ENCODE measurements at regions not wholly inside any gene's neighbourhood (a gene's known extent, or its start where the extent isn't known, plus 50 kb on each side); places are given as distances from the start of the nearest gene placed in this dataset.

DNA sequence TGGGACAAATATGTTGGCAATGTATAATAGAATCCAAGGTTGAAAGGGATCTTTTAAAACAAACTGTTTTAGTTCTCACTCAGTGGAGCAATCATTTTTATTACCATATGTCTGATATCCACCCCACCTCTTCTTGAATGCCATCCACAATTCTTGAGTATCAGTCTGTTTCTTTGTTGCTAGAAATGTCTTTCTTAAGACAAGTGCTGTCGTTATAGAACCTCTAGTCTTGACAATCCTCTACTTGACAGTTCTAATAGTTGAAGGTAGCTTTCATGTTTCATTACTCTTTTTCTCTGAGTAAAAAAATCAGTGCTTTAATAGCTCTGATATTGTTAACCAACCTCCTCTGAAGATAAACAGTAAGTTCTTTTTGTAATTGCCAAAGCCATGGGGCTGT, 737.9 kb downstream of the MECOM start:
- Histone ChIP-seq H3K27ac (no peak overlapping the region), H3K4me3 (no peak overlapping the region)

DNA sequence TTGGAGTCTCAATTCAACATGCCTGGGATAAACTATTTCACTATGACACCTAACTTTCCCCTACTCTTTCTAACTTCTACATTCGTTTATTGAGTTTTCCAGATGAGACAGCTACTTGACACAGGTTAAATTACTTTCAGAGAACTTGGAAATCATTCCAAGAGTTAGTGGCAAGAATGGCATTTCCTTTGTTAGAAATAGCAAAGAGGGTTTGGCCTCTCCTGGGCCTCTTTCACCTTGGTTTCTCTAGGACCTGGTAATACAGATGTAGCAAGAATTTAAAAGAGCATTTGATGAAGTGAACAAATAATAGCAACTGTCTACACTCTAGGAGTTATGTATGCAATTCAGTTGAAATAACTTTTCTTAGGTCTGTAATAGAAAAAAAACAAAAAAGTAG, 748.9 kb downstream of the MECOM start:
- Histone ChIP-seq H3K27ac (no peak overlapping the region), H3K4me3 (no peak overlapping the region)

DNA sequence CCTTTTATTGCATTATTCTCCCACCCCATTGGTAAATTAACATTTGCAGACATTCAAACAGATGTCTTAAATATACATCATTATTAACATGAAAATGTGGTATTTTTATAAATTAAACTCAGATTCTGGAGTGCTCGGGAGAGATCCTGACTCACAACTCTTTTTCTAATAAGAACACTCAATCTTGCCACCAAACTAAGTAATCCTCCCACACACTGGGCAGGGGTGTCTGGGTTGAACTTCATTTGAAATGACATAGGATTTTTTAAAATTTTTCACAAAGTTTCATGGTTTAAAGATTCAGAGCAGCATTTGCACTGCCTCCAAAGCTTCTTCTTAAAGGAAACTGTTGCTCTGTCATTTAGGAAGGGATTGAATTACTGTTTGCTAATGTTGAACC, 754.3 kb downstream of the MECOM start:
- Histone ChIP-seq H3K27ac (no peak overlapping the region), H3K4me3 (no peak overlapping the region)

DNA sequence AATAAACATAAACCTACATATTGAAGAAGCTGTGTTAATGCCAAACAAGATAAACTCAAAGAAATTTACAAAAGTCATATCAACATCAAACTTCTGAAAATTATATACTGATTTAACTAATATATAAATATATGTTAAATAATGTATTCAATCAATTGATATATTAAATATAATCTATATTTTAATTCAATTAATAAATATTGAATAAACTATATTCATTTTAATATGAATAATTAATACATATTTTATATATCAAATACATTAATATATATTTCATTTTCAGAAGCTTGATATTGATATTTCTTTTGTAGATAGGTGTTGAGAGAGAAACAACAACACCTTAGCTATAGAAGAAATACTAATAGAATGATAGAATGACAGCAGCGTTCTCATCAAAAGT, 768.1 kb downstream of the MECOM start:
- no peak overlapping the region for H3K4me3 ChIP-seq

DNA sequence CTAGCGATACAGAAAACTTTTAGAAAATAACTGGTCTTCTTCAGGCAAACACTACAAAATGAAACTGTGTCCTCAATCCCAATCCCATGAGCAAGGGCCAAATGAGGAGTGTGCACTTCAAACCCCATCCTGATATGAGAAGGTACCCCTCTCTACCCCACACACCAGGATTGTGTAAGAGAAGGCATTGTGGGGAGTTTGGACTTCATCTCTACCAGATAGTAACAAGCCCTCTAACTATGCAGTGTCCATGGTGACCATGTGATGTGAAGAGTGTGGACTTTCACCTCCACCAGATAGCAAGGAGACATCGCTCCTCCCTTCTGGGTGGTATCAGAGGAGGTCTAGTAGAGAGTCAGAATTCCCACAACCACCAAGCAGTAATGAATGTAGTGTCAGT, 769.3 kb downstream of the MECOM start:
- Histone ChIP-seq H3K4me3 (no peak overlapping the region), H3K27ac (no peak overlapping the region)

More for the DNA sequence above, 768.1 kb downstream of the MECOM start:
- no peak overlapping the region for H3K27ac ChIP-seq

DNA sequence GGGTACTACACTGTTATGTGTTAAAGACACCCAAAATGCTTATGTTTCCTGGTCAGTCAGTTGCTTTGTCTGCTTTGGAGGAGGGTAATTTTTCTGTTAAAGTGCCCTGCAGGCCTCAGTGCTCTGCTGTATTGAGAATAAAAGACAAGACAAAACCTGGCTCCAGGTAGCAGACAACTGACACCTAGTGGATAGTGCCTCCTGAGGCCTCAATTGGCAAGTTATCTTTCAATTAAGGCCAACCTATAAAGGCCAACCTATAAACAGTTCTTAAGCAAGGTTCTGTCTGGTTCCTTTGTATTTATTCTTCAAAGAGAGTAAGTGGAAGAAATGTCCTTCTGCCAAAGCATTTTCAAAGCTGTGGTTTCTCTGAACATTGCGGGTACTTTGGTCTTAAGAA, 773.8 kb downstream of the MECOM start:
- H3K4me3 ChIP-seq: no peak overlapping the region
- H3K27ac ChIP-seq: no peak overlapping the region

DNA sequence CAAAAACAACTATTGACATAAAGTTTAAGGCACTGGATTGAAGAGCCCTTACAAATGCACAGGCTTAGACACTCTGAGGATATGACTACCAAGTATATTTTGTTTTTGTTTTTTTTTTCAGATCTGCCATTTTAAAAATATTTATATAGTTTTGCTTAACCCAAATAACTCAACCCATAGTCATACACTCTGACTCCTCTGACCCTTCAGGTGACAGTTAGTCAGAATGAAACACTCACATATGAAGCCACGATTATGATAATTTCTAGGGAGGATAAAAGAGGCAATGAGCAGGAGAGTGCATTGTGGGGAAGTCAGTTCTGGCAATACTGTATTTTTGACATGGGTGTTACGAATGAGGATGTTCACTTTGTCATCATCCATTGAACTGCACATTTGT, 774.7 kb downstream of the MECOM start:
- H3K27ac ChIP-seq: no peak overlapping the region
- no peak overlapping the region for H3K4me3 ChIP-seq

DNA sequence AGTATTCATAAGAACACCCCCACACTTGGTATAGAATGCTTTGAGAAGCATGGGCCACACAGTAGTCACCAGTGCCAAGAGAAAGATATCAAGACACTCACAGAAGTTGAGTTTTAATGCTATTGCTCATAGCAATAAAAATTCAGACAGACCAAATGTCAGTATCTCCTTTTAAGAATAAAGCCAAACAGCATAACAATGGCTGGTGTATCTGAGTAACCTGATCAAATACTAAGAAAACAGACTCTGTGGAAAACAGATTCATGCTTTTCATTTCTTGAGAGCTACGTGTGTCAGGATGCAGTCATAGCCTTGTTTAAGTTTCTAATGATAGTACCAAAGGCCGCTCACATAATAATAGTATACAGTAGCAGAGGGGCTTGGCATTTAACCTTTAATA, 778.5 kb downstream of the MECOM start:
- H3K27ac ChIP-seq: no peak overlapping the region
- no peak overlapping the region for H3K4me3 ChIP-seq

DNA sequence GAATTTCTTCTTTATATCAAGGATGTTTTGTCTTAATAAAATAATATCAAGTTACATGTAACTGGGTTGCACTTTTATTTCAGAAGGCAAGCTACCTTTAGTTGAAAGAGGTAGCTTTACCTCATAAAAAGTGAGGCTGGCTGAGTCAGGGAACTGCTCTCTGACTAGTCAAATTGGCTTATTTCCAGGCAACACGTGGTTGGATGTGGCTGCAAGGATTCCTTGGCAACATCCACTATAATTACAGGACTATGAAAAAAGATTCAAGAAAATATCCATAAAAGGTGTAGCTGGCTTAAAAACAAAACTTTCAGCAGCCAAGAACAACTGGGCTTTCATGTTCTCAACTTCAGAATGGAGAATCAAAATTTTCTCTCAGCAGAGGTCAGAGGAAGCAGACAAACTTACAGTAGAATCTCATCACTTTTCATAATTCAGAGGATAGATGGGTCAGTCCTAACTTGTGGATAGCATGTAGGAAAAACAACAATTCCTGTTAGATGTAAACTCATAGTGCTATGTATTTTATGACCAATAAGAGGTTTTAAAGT, 779.1 kb downstream of the MECOM start:
- H3K4me3 ChIP-seq: no peak overlapping the region
- H3K27ac ChIP-seq: no peak overlapping the region

DNA sequence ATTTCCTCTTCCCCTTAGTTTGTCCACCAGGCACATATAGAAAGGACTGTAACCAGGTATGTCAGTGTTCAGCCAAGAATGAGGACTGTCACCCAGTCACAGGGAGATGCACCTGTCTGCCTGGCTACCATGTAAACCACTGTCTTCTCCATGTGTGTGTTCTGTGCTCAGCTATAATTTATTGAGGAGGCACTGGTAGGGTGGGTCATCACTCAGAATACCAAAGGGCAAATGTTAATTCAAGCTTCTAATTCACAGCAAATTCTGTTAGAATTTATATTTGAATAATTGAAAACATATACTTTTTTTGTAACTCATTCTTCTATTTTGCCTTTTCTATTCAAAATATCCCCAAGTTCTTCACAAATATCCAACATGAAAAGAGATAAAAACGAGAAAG, 780.4 kb downstream of the MECOM start:
- no peak overlapping the region for H3K27ac ChIP-seq

DNA sequence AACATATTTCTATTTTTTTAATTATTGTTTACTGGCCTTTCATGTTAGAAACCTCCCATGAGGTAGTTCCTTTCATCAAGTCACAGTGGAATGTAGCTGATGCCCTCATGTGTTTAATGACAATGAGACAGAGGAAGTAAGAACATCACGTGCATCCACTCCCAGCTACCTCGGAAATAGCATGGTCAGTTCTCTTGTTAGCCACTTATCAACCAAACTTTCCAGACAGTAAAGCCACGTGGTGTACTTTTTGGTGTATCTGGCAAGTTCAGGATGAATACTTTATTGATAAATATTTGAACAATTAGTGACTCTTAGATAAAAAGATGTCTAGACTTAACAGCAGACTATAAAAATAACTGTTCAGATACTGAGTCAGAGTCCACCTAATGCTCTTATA, 781.7 kb downstream of the MECOM start:
- Histone ChIP-seq H3K4me3 (no peak overlapping the region), H3K27ac (no peak overlapping the region)

More for the DNA sequence above, 780.4 kb downstream of the MECOM start:
- no peak overlapping the region for H3K4me3 ChIP-seq

DNA sequence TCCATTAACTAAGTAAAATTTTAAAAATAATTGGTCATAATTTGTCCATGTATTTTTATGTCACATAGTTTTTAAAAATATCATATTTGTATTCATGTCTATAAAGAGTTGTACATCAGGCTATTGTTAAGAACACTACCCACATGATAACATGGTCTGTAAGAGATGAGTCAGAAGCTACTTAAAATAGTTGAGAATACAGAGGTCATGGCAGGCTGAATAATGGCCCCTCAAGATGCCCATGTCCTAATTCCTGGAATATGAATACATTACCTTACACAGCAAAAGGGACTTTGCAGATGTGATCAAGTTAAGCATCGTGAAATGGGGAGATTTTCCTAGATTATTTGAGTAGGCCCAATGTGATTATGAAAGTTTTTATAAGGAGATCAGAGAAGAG, 782.9 kb upstream of the GOLIM4 start:
- Histone ChIP-seq H3K4me3 (no peak overlapping the region), H3K27ac (peak overlapping the region in 2 of 21 experiments; percentile 3 to 32)

DNA sequence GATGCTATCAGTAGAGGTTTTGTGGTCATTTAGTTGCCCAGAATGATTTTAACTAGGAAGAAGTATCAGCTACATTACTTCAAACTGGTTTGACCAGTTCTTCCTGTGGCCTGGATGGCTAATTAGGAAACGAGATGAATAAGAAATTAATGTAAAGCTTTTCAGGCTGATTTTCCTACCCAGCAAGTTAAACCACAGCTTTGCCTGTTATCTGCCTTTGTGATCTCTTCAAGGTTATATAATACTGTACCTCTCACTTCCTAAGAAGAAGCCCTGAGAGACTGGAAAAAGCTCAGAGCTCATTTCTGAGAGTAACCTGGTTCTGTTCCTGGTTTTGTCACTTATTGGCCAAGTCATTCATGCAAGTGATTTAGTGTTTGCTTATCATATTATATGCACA, 782.2 kb upstream of the GOLIM4 start:
- peak overlapping the region in 2 of 21 experiments; percentile 3 to 32 for H3K27ac ChIP-seq
- no peak overlapping the region for H3K4me3 ChIP-seq

DNA sequence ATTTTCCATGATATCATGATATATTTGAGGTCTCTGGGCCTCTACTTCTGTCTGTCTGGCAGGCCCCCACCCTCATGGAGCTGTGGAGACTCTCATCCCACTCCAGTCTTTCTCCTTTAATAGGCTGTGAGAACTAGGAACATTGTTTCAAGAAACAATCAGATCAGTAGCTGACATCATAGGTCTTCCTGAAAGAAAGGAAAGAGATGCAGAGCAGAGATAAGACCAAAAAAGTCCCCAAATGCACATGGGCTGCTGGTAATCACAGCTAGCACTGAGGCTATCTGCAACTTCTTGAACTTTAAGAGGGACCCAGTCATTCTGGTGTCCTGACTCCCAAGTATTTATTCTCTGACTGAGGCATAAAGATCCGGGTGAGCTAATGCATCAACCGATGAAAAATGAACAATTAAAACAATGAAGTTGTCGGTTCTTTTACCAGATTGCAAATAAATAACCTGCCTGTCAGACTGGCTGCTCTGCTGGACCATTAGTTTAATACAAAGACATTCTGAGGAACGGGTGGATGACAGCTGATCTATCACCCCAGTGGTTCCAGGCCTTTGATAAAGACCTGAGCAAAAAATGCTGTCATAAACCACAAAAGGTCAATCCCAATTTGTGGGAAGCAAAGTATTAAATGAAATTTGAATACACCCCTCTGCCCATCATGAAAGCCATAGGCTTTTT, 780.8 kb upstream of the GOLIM4 start:
- peak overlapping the region in 1 of 21 experiments; percentile 12 for H3K27ac ChIP-seq

DNA sequence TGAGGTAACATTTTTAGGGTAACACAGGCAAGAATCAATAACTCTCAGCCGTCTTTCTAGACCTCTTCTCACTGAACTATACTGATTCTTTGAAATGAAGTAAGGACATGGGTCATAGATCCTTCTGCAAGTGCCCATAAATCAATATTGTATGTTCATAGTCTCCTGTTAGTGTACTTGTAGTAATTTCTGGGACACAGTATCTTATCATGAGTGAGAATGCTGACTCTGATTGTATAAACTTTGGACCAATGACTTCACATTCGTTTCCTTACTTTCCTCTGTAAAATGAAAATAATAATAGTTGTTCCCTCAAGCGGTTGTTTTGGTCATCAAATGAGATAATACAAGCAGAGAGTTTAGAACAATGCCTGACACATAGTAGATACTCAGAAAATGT, 777.1 kb upstream of the GOLIM4 start:
- Histone ChIP-seq H3K4me3 (no peak overlapping the region), H3K27ac (no peak overlapping the region)

More for the DNA sequence above, 780.8 kb upstream of the GOLIM4 start:
- H3K4me3 ChIP-seq: no peak overlapping the region

DNA sequence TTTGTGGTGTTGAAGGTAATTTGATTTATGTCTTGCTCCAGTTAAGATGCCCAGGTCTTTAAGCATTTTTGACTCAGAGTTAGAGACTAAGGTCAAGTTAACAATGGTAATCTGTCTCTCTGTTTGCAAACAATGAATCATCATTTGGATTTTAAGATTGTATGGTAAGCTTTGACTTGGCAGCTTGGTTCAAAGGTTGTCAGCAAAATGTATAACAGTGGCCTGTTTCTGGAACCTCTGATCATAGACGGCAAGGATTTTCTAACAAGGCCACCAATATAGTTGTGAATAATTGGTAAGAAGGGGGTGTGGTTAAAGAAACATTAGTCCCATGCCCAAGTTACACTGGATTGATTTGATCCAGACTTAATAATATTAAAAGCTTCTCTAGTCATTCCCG, 775.2 kb upstream of the GOLIM4 start:
- H3K27ac ChIP-seq: no peak overlapping the region
- no peak overlapping the region for H3K4me3 ChIP-seq

DNA sequence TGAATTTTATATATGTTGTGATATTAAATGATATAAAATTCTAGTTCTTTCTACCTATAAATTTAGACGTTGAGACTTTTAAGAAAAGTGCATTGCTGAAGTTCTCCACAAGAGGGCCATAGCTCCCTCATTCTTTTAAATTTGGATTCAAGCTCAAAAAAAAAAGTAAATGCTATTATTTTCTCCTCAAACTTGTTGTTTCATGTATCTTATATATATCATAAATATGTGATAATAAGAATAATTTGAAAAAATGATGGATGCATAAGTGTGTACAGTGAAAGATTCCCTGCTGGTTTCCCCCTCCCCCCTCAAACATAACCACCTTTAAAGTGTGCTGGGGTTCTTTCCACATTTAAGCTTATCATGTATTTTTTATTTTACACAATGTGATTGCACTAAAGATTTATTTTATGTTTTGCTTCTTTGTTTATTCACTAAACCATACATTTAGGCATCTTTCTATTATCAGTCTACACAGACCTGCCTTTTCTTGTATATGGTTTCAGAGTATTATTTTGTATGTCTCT, 769.4 kb upstream of the GOLIM4 start:
- Histone ChIP-seq H3K4me3 (no peak overlapping the region), H3K27ac (no peak overlapping the region)

DNA sequence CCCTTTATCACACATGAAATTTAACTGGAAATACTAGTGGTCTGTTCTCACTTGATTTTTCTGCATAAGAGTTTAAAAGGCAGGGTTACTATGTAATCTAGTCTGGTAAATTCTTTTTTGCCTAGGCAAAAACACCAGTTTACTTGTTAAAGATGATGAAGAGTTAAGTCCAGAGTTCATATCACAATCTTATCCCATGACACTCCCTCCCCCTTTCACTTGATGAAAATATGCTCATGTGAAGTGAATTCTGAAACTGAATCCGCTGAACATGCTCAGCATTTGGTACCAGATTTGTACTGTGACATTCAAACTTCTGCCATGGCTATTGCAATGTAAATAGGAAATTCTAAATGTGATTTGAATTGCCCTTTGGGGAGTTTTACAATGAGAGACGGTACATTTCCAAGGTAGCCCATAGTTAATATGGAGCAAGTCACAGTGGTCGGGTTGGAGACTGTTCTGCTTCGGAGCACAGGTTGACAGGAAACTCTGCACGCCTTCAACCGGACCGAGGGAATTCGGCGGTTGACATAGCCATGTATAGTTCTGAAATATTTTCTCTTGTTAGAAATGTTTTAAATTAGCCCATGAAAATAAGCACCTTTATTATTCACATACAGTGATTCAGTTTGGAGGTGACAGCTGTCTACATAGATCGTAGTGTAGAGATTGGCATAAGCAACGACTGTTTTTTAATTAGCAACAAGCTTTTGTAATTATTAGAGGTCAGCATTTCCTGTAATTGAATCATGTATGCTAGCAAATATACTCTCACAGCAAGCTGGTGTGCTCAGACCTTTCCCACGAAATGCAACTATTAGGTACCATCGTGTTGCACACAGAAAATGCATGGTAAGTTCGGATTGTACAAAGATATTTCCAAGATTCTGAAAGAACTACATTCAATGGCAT, 768.6 kb upstream of the GOLIM4 start:
- Histone ChIP-seq H3K27ac (no peak overlapping the region), H3K4me3 (no peak overlapping the region)

DNA sequence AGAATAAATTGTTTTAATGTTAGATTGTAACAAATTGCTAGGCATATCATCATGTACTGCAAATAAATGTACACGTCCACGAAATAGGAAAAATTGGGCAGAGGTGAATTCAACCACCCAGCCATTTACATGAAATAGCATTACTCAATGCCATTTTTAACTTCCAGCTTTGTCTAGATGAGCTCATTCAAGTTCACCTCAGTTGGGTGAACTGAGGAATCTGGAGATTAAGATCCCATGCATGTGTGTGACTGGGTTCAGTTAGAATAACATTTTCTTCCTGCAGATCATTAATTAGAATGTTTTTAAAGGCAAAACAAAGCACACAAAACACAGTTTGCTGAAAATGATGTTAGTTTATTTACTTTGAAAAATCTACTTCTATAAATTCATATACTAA, 767.8 kb upstream of the GOLIM4 start:
- Histone ChIP-seq H3K4me3 (no peak overlapping the region), H3K27ac (no peak overlapping the region)

DNA sequence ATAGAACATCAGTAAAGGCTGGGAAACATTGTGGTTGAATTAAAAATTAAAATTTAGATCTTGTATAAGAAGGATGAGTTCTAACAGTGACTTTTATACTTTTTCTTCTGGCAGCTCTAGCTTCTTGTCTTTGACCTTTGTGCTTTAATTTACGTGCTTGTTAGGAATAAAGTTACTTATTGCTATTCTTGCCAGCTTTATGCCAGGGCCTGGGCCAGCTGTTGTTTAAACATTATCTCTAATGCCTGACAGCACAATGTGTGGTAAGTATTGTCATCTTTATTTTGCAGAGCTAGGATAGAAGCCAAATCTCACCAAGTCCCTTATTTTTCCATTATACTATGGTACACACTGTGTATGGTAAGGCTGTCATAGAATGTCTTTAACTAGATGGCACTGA, 766.7 kb upstream of the GOLIM4 start:
- H3K27ac ChIP-seq: no peak overlapping the region
- no peak overlapping the region for H3K4me3 ChIP-seq

DNA sequence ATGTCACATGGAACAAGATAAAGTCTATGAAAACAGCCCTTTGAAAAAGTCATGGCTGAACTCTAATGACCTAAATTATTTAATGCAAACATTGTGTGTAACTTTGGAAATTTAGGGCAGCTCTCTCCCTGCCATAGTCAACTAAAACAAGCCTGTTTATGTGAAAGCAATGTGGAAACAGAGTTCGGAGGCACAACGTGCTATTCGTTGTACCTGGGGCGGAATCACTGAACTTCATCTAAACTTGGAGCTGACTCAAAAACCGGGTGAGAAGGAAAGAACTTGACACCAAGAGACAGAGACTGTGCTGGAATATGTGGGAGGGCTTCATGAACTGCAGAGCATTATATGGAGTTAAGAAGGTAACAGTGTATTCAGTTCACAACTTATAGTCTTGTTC, 764.9 kb upstream of the GOLIM4 start:
- Histone ChIP-seq H3K4me3 (no peak overlapping the region), H3K27ac (no peak overlapping the region)

All from skin epidermis (tissue), 12 donors.